GM23248 (cell line): ENCODE measurements at regions not wholly inside any gene's neighbourhood (a gene's known extent, or its start where the extent isn't known, plus 50 kb on each side); places are given as distances from the start of the nearest gene placed in this dataset.

Source experiments
- EZH2 ChIP-seq: fragments of 200-600 bp; sonication (generic); IDR thresholded peaks from 2 replicates; pipeline ENCODE4 v1.6.1; 2018; ENCODE audit warnings: antibody characterized with exemption, mild to moderate bottlenecking; ENCODE audit not compliant: insufficient read depth, poor library complexity, severe bottlenecking
- EZH2phosphoT487 ChIP-seq: fragments of 200-600 bp; sonication (generic); IDR thresholded peaks from 2 replicates; pipeline ENCODE4 v1.6.1; 2018; ENCODE audit warnings: antibody characterized with exemption, moderate library complexity, mild to moderate bottlenecking, low read depth; ENCODE audit not compliant: insufficient read depth

DNA sequence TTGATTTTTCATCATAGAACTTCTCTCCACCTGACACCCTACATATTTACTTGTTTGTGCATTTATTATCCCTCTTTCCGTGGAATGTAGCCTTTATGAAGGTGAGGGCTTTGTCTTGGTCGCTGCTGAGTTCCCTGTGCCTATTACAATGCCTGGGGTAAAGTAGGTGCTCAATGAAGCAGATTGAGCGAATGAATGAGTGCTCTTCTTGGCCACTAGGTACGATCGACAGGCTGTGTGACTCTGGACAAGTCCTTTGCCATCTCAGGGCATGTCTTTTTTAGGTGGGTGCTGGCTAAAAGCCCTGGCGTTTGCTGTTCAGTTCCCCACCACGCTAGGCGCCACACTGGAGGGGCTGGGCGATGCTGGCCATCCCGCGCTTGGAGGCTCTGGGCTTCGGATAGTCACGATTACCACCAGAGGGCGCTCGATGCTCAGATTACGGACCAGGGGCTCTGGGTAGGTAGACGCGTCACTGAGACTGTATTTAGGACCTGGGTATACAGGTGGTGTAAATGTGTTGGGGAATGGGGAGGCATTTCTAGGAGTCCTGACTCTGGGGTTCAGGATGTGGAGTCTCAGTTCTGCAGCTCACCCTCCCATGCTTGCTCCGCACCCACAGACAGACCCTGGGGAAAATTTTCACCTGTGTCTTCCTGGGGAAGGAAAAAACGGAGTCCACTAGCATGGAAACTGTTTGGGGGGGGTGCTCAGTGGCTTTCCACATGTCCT, 71.0 kb upstream of the CSF3R start:
- TF ChIP-seq EZH2: no peak
- no peak for TF ChIP-seq EZH2phosphoT487
